ENCODE measurements at regions not wholly inside any gene's neighbourhood (a gene's known extent, or its start where the extent isn't known, plus 50 kb on each side); places are given as distances from the start of the nearest gene placed in this dataset.
"Not testable (repeated sequence)": the region's sequence is repeated elsewhere in the genome, so short reads cannot be mapped to it uniquely, and the experiment has no call there.

DNA sequence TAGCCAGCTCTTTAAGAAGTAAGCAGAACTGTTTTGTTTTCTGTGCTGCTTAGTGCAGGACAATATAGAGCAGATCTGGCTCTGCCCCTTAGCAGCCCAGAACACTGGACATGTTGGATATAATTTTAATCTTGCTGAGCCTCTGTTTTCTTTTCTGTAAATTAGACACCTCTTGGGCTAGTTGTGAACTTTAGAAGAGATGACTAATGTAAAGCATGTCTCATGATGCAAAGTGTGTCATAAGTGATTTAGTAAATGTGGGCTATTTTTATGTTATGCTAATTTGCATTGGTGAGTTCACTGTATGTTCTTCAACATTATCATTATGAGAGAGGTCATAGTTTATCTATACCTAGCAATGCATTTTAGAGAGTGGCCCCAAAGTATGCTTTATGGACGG lies 156.1 kb upstream of the ADAMTSL1 start:
- DNase-seq, result no peak

DNA sequence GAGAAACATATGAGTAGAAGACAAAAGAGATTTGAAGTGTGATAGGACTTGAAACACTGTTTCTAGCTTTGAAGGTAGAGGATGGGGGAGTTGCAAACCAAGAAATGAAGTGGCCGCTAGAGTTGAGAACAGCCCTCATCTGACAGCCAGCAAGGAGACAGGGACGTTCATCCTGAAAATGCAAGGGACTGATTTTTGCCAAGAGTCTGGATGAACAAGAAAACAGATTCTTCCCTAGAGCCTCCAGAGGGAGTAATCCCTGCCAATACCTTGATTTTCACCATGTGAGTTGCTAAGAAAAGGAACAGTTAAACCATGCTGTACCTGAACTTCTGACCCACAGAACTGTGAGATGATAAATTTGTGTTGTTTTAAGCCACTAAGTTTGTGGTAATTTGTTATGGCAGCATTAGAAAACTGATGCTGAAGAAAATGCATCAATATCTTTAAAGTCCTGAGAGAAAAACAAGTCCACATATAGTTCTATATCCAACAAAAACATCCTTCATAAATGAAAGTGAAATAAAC lies 154.0 kb upstream of the ADAMTSL1 start:
- no peak for DNase-seq

DNA sequence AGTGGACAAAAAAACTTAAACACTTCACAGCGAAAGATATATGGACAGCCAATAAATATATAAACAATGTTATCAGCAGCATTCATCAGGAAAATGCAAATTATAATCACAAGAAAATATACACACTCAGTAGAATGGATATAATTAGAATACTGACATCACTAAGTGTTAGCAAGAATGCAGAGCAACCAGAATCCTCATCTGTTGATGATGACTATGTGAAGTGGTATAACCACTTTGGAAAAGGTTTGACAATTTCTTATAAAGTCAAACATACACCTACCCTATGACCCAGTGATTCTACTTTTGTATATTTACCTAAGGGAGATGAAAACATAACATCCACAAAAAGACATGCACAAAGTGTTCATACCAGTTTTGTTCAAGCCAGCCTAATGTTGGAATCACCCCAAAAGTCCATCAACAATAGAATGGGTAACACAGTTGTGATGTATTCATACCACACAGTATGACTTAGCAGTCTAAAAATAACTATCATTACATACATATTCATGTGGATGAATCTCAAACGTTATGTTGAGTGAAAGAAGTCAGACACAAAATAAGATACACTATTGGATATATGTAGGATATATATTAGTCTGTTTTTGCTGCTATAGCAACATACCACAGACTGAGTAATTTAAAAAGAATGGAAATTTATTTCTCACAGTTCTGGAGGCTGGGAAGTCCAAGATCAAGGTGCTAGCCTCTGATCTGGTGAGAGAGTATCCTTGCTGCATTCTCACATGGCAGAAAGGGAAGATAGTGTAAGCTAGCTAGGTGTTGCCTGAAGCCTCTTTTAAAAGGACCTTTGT lies 148.8 kb upstream of the ADAMTSL1 start:
- DNase-seq, result no peak

DNA sequence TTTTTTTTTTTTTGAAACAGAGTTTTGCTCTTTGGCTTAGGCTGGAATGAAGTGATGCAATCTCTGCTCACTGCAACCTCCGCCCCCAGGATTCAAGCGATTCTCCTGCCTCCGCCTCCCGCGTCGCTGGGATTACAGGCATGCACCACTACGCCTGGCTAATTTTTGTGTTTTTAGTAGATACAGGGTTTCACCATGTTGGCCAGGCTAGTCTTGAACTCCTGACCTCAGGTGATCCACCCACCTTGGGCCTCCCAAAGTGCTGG lies 148.3 kb upstream of the ADAMTSL1 start:
- not testable (repeated sequence) for DNase-seq

DNA sequence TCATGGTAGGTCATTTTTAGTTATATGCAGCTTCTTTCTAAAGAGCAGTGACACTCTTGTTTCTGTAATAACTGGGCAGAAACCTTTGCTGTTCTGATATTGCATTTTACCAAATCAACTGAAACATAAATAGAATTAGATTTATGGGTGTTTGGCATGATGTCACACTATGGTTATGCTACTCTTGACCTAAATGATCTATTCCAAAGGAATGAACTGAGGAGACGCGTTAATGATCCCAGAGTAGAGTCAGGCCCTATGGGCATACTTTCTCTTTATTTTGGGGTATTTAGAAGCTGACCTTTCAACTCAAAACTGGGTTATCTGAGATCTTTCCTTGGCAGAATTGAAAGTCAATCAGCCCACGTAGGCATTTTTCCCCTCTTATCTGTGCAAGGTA lies 146.8 kb upstream of the ADAMTSL1 start:
- no peak for DNase-seq

DNA sequence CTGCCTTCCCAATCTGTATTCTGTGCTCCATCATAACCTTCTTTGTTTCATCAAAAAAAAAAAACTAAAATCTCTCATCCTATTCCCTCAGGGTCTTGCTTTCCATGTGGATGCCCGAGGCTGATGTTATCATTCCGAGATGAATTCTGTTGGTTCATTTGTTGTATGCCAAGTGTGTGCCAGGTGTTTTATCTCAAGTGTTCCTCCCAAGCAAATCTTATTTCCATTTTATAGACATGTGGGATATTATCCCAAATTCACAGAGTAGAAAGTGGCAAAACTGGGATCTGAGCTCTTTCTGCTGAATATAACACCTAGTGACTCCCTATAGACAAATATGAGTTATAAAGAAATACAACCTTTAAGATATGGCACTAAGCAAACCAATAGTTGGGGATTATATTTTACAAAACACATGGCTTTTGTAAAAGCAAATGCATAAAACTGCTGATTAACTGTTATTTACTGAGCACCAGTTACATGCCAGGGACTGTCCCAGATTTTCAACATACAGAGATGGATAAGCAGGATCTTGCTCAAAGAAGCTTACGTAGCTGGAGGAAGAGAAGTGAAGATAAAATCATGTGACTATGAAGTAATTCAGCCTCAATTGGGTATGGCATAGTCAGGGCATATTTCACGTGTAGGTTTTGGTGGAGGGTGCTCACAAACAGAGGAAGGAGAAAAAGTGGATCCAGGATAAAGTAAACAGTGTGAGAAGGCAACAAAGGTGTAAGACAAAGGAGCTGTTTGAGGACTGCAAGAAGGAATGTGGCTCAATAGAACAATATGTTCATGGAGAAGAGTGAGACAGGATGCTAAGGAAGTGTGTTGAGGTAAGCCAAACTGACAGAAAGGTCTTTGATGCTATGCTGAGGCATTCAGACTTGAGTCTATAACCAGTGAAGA lies 143.3 kb upstream of the ADAMTSL1 start:
- no peak for DNase-seq

DNA sequence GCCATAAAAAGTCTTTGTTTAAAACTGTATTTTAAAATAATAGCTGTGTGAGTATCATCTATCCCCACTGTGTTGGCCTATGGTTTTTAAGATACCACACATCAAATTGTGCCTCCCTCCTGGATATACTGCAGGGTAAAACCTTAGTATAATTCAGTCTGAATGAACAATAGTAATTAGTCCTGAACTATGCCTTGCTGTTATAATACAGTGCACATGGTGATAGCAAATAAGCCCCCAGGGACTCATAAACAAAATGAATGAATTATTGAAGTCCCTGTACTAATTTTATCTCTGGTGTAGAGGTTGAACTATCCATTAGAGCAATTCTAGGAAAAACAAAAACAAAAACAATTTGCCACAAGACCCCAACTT lies 142.7 kb upstream of the ADAMTSL1 start:
- DNase-seq, result no peak

DNA sequence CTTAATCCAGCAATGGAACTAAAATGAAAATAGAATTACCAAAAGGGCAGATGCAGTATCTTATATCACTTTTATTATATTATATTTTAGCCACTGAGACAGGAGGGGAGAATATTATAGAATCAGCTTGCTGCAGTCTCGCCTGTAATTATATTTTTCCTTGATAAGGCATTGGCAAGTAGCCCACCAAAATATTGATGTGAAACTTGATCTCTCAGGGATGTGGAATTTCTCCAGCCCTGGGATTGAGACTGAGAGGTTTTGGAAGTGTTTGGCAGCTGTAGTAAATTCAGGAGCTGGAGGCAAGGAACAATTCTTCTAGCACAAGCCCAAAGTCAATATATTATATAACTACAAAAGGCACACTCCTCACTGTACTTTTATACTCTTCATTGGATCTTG lies 142.1 kb upstream of the ADAMTSL1 start:
- DNase-seq, result no peak

DNA sequence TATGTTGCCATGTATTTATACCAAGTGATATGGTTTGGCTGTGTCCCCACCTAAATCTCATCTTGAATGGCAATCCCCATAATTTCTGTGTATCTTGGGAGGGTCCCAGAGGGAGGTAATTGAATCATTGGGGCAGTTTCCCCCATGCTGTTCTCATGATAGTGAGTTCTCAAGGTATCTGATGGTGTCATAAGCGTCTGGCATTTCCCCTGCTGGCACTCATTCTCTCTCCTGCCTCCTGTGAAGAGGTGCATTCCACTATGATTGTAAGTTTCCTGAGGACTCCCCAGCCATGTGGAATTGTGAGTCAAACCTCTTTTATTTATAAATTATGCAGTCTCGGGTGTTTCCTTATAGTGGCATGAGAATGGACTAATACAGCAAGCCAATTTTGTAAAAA lies 140.8 kb upstream of the ADAMTSL1 start:
- no peak for DNase-seq

DNA sequence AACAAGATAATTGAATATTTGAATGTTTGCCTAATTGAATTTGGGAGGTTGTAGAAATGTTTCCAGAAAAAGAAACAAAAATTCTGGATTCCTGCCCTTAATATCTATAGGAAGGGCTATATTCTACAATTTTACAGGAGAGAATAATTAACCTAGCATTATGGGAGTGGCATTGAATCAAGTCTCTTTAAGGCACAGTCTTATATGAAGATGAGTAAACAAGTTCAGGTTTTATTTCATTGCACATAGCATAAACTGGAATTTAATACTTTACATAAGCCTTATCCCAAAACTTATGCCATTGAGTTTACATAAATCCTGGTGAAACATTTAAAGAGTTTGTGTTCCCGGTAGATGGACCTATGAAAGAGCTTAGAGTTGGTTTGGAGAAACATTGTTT lies 138.1 kb upstream of the ADAMTSL1 start:
- no peak for DNase-seq

DNA sequence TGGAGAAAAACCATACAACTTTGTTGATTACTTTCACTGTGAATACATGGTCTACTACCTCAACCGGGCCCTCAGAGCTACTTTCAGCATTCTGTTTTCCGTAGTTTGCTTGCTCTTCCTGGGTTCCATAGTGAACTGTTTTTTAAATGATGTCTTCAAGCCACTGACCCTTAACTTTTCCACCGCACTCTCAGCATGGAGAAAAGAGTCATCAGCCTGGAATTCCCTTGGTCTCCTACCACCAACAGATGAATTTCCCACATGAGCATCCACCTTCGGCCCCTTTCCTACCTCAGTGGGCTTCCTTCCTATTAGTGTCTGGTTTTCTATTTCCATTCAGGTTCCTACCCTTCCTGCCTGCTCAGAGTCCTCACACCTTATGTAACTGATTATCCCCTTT lies 135.9 kb upstream of the ADAMTSL1 start:
- DNase-seq, result no peak

DNA sequence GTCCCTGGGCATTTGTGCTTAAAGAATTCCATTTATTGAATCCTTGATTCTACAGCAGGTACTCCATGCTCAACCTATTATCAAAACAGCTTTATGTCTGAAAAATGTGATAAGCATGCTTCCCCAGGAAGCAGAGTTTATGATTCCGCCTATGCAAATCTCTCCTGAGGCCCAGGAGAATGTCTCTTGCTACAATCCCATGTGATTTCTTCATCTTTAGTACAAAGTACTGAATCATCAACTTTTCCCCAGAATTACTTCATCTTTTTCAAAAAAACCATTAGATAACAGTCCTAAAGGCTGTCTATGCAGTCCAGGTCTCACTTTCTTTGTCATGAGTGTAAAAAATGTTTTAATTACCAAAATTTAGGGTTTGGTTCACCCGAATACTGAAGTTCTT lies 130.2 kb upstream of the ADAMTSL1 start:
- no peak for DNase-seq

DNA sequence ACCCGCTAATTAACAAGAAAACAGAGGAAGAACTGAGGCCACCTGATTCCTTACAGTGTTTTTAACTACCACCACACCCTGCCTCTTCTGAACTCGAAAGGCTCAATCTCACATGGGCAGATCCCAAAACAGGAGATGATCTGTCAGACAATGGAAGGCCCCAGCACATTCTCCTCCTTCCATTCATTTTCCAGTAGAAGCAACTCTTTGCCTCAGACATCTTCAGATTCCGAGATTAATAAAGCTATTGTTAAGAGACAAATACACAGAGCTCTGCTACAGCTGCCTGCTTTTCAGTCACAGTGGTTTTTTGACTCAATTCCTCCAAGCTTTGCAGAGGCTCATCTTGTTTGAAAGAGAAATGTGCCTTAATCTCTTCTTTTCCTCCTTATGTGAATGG lies 127.2 kb upstream of the ADAMTSL1 start:
- no peak for DNase-seq

DNA sequence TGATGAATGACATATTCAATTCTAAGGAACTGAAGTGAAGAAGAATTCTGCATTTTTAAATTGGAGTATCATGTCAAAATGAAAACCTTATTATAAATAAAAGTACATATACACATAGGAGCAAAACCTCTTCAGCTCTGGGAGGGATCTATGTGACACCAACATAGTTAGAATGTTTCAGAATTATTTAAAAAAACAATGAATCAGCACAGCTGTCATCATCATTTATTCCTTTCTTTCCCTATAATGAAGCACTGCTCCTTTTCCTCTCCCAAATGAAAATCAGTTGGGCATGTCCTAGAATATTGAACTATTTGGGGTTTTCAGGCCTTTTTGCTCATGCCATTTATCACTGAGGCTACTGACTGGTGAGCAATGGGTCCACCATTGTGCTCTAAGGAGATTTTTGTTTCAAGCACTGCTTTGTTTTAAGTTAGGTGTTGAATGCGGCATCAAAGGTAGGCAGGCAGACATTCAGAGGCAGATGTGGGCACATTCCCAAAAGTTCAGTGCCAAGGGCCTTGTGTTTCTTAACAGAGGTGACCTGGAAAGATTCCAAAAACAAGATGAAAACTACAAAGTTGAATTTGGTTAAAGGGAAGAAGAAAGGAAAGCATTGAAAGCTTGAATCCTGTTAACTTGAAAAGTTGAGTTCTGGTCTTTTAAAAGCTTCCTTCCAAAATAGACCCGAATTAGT lies 126.4 kb upstream of the ADAMTSL1 start:
- no peak for DNase-seq

DNA sequence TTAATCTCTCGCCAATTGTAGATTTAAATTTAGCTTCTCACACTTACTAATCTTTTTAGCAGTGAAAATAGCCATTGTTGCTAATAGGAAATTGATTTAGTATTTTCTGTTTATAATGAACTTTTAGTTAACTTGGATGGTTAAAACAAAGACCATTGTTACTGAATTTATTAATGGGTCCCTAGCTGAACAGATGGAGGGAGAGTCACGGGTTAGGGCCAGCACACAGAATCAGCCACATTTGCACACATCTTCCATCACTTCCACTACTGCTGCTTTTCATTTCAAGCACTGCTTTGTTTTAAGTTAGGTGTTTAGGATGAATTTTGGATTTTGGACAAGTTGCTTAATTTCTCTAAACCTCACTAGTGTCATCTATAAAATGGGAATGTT lies 125.9 kb upstream of the ADAMTSL1 start:
- DNase-seq, result no peak

DNA sequence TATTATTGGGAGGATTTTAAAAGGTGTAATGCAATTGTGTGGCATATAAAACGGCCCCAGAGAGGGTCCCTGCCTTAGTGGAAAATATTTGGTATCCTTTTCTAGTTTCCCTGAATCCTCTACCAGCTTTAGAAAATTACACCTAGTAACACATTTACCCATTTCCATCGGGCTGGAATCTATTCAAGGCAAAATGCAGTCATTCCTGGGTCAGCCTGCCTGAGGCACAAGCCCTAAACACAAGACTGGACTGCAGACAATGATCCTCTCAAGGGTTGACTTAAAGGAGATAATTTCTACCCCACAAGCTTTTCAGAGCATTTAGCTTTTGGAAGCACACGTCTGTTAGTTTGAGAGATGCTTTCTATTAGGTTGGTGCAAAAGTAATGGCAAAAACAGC lies 124.4 kb upstream of the ADAMTSL1 start:
- DNase-seq, result no peak

DNA sequence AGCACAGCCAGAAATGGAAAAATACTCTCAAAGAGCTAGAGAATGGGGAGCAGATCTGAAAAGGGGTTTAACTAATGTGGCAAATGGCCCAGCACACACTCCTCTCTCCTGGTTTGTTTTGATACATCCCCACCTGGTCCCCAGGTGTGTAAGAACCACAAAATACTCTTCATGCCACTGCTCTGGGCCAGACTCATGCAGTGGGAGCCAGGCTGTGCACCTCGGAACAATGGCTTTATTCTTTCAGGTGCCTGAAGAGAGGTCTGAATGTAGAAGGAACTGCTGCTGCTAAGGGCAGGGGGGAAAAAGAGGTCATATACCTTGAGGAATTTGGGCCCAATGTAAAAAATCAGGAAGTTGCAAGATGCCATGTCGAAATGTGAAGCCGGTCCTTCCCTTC lies 123.9 kb upstream of the ADAMTSL1 start:
- no peak for DNase-seq

DNA sequence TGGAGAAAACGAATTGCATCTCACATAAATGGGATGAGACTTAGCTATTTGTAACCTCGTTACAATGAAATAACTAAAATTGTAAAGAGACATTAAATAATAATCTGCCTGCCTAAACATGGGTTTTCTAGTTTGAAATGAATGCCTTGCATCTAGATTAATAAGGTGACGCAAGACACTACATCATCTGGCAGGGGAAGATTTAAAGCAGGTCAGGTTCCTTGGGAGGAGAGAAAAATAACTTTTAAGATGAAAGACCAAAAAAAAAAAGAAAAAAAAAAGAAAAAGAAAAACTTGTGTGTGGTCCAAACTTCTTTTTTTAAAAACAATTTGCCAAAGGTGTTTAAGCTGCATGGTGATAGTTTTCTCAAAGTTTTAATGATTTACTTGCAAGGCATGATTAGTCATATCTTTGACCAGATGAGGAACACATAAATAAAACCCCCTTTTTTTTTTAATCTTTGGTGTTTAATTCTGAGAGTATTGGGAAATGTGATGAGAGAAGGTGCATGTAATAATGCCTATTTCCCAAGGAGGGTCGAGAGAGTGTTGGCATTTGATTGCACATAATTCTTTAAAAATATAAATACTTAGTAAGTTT lies 122.9 kb upstream of the ADAMTSL1 start:
- DNase-seq, result no peak

DNA sequence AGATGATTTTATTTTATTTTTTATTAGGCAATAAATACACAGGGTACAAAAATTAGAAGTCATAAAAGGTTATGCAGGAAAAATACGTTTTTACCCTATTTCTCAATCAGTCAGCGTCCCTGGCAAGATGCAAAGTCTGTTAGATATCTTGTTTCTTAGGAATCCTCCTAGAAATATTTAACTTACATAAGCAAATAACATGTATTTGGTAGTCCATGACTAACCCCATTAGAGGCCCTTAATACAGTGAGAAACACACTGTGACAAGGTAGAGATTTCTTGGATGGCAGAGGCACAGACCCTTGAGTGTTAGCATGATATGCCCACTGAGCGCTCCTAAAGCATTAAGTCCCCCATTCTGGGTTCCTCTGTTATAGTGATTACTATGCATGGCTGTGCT lies 121.2 kb upstream of the ADAMTSL1 start:
- no peak for DNase-seq

DNA sequence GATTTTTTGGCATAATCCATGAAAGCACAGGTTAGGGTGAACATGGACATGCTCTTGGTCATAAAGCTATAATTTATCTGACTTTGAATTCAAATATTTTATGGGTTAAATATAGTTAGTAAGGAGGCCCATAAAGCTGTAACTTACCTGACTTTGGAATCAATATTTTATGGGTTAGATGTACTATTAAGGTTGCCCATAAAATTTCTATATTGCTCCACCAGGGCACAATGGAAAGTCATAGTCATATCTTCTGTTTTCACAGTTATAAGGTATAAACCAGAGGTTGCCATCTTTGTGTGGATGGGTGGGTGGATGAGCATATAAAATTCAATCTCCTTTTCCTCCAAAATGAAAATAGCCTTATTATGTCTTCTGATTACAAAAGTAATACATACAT lies 120.5 kb upstream of the ADAMTSL1 start:
- no peak for DNase-seq

DNA sequence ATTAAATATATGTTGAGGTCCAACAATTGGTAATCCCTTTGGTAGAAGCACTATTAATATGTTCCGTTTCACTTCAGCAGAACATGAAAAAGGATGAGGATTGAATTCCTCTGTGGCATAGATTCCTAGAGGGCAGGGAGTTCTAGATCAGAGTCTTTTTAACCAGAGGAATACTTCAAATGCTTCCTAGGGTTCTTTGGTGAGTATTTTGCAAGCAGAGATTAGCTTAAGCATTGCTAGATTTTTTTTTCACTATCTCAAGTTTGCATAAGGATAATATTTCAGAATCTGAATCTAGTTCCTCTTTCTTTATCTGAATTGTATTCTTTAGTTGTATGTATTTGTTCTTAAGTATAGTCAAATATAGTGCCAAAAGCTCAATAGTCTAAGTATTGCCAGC lies 116.6 kb upstream of the ADAMTSL1 start:
- DNase-seq, result no peak

DNA sequence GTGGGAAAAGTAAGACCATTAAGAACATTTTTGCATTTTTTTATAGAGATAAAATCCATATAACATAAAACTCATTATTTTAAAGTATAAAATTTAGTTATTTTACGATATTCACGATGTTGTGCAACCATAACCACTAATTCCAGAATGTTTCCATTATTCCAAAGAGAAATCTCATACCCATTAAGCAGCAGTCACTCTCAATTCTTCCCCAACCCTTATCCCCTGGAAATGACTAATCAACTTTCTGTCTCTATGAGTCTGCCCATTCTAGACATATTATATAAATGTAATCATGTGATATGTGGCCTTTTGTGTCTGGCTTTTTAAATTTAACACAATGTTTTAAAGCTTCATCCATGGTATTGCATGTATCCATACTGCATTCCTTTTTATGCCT lies 115.6 kb upstream of the ADAMTSL1 start:
- DNase-seq, result no peak

DNA sequence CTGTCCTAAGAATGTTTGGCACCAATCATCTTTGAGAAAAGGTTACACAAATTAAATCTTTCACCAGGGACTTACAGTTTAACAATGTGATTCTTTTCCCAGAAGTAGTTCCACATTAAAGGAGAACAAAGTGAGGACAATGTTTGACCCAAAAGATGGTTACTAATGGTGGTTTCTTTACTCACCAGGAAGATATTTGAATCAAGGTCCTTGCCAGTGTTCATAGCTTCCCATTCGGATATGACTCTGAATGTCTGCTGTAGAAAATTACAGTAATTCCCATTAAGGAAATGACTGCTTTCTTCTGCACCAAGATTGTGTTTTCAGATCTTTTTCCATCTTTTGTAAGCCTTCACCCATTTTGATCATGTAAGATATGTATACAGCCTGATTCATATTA lies 114.6 kb upstream of the ADAMTSL1 start:
- no peak for DNase-seq

Measured in activated effector memory CD4-positive, alpha-beta T cell treated with Interleukin-2 at 50 U/mL for 16 hours (primary cell).